B cell (primary cell): ENCODE measurements at regions not wholly inside any gene's neighbourhood (a gene's known extent, or its start where the extent isn't known, plus 50 kb on each side); places are given as distances from the start of the nearest gene placed in this dataset.

Experiments used
- ATAC-seq: fragments of 200-7000 bp; cut with Tn5 transposase; one replicate; pipeline ENCODE4 v1.10.0; 2021; ENCODE audit warnings: low read depth, mild to moderate bottlenecking, moderate number of reproducible peaks, moderate library complexity
- CTCF ChIA-PET: fragments of 350-600 bp; sonication (Branson Sonifier 250); formaldehyde crosslinking; loops from one replicate; lab custom pipeline; 2021; ENCODE audit warnings: antibody characterized with exemption, inconsistent platforms; lab: Charles Lee
- POLR2A ChIA-PET: fragments of 350-600 bp; sonication (Branson Sonifier 250); formaldehyde crosslinking; loops from one replicate; lab custom pipeline; 2021; ENCODE audit warnings: antibody characterized with exemption; lab: Charles Lee
- DNase-seq: peaks from one replicate; pipeline ENCODE4 v3.0.0; 2013
- H2AFZ ChIP-seq: 2 replicates; pipeline ENCODE4 v1.6.1; 2012; ENCODE audit warnings: mild to moderate bottlenecking, low read depth, low read length; ENCODE audit not compliant: insufficient read depth, poor library complexity, severe bottlenecking
- H3K27ac ChIP-seq, 2 donors: 1 replicate in 1 of 2; 2 replicates in 1 of 2; pipeline ENCODE4 v1.5.1; 2012 to 2013; ENCODE audit warnings: low read length in 2 of 2, mild to moderate bottlenecking in 2 of 2, moderate library complexity in 1 of 2
- H3K27me3 ChIP-seq, 4 experiments: fragments of 200-600 bp in 1 of 4; sonication (generic) in 1 of 4; replicated peaks in 1 of 4; 1 replicate in 2 of 4; 2 replicates in 2 of 4; pipeline versions ENCODE4 v1.6.1 to v1.7.0; 2013 to 2016; ENCODE audit warnings: low read length in 3 of 4, mild to moderate bottlenecking in 2 of 4, mixed read lengths in 1 of 4, moderate library complexity in 1 of 4; ENCODE audit not compliant: insufficient read depth in 4 of 4, control insufficient read depth in 3 of 4; ENCODE audit errors: control extremely low read depth in 1 of 4
- H3K36me3 ChIP-seq, 2 experiments: replicated peaks in 1 of 2; 1 replicate in 1 of 2; 2 replicates in 1 of 2; pipeline versions ENCODE4 v1.6.1 to v1.7.1; 2013; ENCODE audit warnings: low read length in 1 of 2; ENCODE audit not compliant: insufficient read depth in 2 of 2, control insufficient read depth in 1 of 2; ENCODE audit errors: control extremely low read depth in 1 of 2, extremely low read depth in 1 of 2
- H3K4me1 ChIP-seq, 2 donors: fragments of 200-600 bp in 1 of 2; sonication (generic) in 1 of 2; 1 replicate in 1 of 2; 2 replicates in 1 of 2; pipeline versions ENCODE4 v1.5.1 to v1.6.1; 2013 to 2017; ENCODE audit warnings: low read length in 2 of 2; ENCODE audit not compliant: control insufficient read depth in 2 of 2, insufficient read depth in 2 of 2
- H3K4me2 ChIP-seq: replicated peaks from 2 replicates; pipeline ENCODE3; 2012; ENCODE audit warnings: mild to moderate bottlenecking, low read depth, low read length; ENCODE audit not compliant: poor library complexity, severe bottlenecking
- H3K4me3 ChIP-seq, 5 experiments: fragments of 200-600 bp in 1 of 5; sonication (generic) in 1 of 5; 1 replicate in 3 of 5; 2 replicates in 2 of 5; pipeline versions ENCODE4 v1.5.1 to v1.7.0; 2011 to 2016; ENCODE audit warnings: low read length in 4 of 5, mild to moderate bottlenecking in 4 of 5, low read depth in 2 of 5, control low read depth in 1 of 5, moderate library complexity in 1 of 5; ENCODE audit not compliant: insufficient read depth in 1 of 5; ENCODE audit errors: control extremely low read depth in 1 of 5, extremely low read depth in 1 of 5
- H3K79me2 ChIP-seq: fragments of 200-600 bp; sonication (generic); one replicate; pipeline ENCODE4 v1.6.0; 2016; ENCODE audit warnings: low read length; ENCODE audit not compliant: control insufficient read depth, insufficient read depth
- H3K9ac ChIP-seq: fragments of 200-600 bp; sonication (generic); 2 replicates; pipeline ENCODE4 v1.6.1; 2017; ENCODE audit warnings: mild to moderate bottlenecking, low read length, moderate library complexity
- H3K9me3 ChIP-seq, 3 donors: one replicate each; pipeline versions ENCODE4 v1.6.1 to v1.7.1; 2013; ENCODE audit warnings: low read length in 2 of 3; ENCODE audit not compliant: control insufficient read depth in 2 of 3, insufficient read depth in 1 of 3; ENCODE audit errors: control extremely low read depth in 1 of 3
- H4K20me1 ChIP-seq: 2 replicates; pipeline ENCODE4 v1.6.0; 2012; ENCODE audit warnings: mild to moderate bottlenecking, low read length; ENCODE audit not compliant: insufficient read depth, control insufficient read depth, poor library complexity, severe bottlenecking
- H3K27ac Mint-ChIP-seq: one replicate; pipeline ENCODE4 v1.8.0; 2021; ENCODE audit warnings: mixed read lengths
- H3K27me3 Mint-ChIP-seq: one replicate; pipeline ENCODE4 v1.8.0; 2021; ENCODE audit warnings: mixed read lengths
- H3K4me1 Mint-ChIP-seq: one replicate; pipeline ENCODE4 v1.8.0; 2021; ENCODE audit warnings: mixed read lengths
- H3K4me3 Mint-ChIP-seq: one replicate; pipeline ENCODE4 v1.8.0; 2021; ENCODE audit warnings: mixed read lengths
- H3K9me3 Mint-ChIP-seq: one replicate; pipeline ENCODE4 v1.8.0; 2022; ENCODE audit warnings: mixed read lengths; ENCODE audit not compliant: insufficient read depth
- EZH2 ChIP-seq: IDR thresholded peaks from 2 replicates; pipeline ENCODE4 v1.6.1; 2012; ENCODE audit warnings: borderline replicate concordance, low read depth, mild to moderate bottlenecking, moderate library complexity, low read length; ENCODE audit not compliant: insufficient read depth, poor library complexity, severe bottlenecking
- WGBS: methylation state at CpG from one replicate; pipeline ENCODE4 v1.1.5; 2013; ENCODE audit warnings: missing lambda C conversion rate; ENCODE audit not compliant: insufficient coverage; 5-methylcytosine and 5-hydroxymethylcytosine counted together
- intact Hi-C: fragments of 100-400 bp; cut with micrococcal nuclease; formaldehyde crosslinking; loops from one replicate; pipeline ENCODE4 v1.10.0; 2022
- TF ChIP-seq, protein P1 (sequence below): fragments of 200-600 bp; IDR thresholded peaks from one replicate; pipeline ENCODE4 v1.8.0; 2022; ENCODE audit warnings: antibody characterized with exemption, mild to moderate bottlenecking

DNA sequence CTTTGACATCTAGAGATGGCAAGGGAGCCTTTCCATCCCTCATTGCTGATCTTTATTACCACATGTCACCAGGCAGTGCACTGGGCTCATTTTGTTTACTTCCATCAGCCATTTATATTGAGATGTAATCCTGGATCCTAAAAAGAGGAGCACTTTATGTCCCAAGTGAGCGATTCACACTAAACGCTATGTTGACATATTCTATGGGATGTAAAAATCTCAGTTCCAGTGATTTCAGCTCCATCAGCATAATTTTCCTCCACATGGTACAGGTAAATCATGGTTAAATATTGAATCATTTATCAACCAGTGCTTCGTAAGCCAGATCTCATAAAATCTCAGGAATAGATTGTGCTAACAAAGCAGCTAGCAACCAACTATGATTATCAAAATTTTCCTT lies 634.8 kb upstream of the PLXNA2 start:
- no peaks in the 10 kb centered on the region for H3K9me3 Mint-ChIP-seq
- DNase-seq: no peak
- no peak overlapping the region for H3K27ac Mint-ChIP-seq
- Histone ChIP-seq H3K36me3 (no peaks in the 10 kb centered on the region), H3K4me2 (no peak overlapping the region), H3K9me3 (no peaks in the 10 kb centered on the region), H3K4me1 (no peaks in the 10 kb centered on the region), H2AFZ (no peak overlapping the region), H4K20me1 (no peaks in the 10 kb centered on the region), H3K79me2 (no peaks in the 10 kb centered on the region), H3K4me3 (no peak overlapping the region), H3K27ac (no peak overlapping the region), H3K27me3 (no peaks in the 10 kb centered on the region), H3K9ac (no peak overlapping the region)
- intact Hi-C loops: no loop called here
- TF ChIP-seq, protein P1, sequence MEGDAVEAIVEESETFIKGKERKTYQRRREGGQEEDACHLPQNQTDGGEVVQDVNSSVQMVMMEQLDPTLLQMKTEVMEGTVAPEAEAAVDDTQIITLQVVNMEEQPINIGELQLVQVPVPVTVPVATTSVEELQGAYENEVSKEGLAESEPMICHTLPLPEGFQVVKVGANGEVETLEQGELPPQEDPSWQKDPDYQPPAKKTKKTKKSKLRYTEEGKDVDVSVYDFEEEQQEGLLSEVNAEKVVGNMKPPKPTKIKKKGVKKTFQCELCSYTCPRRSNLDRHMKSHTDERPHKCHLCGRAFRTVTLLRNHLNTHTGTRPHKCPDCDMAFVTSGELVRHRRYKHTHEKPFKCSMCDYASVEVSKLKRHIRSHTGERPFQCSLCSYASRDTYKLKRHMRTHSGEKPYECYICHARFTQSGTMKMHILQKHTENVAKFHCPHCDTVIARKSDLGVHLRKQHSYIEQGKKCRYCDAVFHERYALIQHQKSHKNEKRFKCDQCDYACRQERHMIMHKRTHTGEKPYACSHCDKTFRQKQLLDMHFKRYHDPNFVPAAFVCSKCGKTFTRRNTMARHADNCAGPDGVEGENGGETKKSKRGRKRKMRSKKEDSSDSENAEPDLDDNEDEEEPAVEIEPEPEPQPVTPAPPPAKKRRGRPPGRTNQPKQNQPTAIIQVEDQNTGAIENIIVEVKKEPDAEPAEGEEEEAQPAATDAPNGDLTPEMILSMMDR: no peak
- no peak for TF ChIP-seq EZH2
- no peaks in the 10 kb centered on the region for H3K27me3 Mint-ChIP-seq
- no CpG with 5 or more reads among the region's 3 CpGs for WGBS
- H3K4me3 Mint-ChIP-seq: no peak overlapping the region
- POLR2A ChIA-PET: no interaction called here
- CTCF ChIA-PET: no interaction called here
- no peak for ATAC-seq
- no peaks in the 10 kb centered on the region for H3K4me1 Mint-ChIP-seq

DNA sequence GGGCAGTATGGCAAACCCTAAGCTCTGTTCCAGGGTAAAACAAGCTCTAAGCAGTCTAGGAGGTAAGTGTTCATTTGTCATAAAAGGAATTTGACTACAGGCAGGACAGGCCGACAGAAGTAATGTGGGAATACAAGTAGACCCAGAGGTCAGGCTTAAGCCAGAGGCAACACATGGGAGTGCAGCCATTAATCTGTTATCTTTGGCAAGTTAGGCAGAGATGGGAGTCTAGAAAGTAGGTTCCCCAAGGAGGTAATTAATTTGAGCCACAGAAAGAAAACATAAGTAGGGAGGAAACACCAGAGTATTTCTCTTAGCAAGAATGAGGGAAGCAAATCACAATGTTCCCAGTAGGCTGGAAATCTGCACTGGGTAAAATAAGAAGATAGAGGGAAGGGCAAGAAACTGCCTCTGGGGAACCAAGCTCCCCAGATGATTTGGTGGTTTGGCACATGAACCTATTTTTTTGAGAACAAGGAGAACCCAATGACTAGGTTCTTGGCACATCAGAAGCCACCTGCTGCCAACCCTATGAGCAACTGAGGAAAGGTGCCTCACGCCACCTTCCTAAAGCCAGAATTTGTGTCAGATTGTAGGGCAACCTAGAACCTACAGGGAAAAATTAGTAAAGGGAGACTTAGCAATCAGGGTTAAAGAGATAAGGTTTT lies 636.4 kb upstream of the PLXNA2 start:
- H3K27ac ChIP-seq: no peak overlapping the region
- no peaks in the 10 kb centered on the region for H3K36me3 ChIP-seq
- Mint-ChIP-seq H3K4me3 (no peak overlapping the region), H3K27me3 (no peaks in the 10 kb centered on the region), H3K9me3 (no peaks in the 10 kb centered on the region), H3K4me1 (no peaks in the 10 kb centered on the region), H3K27ac (no peak overlapping the region)
- no peak overlapping the region for H3K4me2 ChIP-seq
- H2AFZ ChIP-seq: no peak overlapping the region
- no peak overlapping the region for H3K4me3 ChIP-seq
- DNase-seq: no peak
- no peaks in the 10 kb centered on the region for H3K79me2 ChIP-seq
- CTCF ChIA-PET: no interaction called here
- H3K9me3 ChIP-seq: no peaks in the 10 kb centered on the region
- 100% methylated on average over 1 of the region's 2 CpGs for WGBS
- ATAC-seq: no peak
- TF ChIP-seq, protein P1: no peak
- TF ChIP-seq EZH2: no peak
- no peaks in the 10 kb centered on the region for H4K20me1 ChIP-seq
- no peaks in the 10 kb centered on the region for H3K4me1 ChIP-seq
- intact Hi-C loops: no loop called here
- POLR2A ChIA-PET: no interaction called here
- no peak overlapping the region for H3K9ac ChIP-seq
- H3K27me3 ChIP-seq: no peaks in the 10 kb centered on the region
